Activated naive CD8-positive, alpha-beta T cell treated with anti-CD3 and anti-CD28 coated beads, Interleukin-2, amount 50 U/mL, for 24 hours (primary cell): ENCODE measurements at regions not wholly inside any gene's neighbourhood (a gene's known extent, or its start where the extent isn't known, plus 50 kb on each side); places are given as distances from the start of the nearest gene placed in this dataset.

ENCODE experiments used
- ATAC-seq: fragments of 150-1000 bp; cut with Tn5 transposase; one replicate; pipeline ENCODE4 v1.10.0; 2021
- DNase-seq: peaks from one replicate; pipeline ENCODE4 v3.0.0; 2021
- H3K27ac Mint-ChIP-seq: one replicate; pipeline ENCODE4 v1.8.0; 2021; ENCODE audit warnings: mild to moderate bottlenecking, mixed read lengths
- H3K27me3 Mint-ChIP-seq: one replicate; pipeline ENCODE4 v1.8.0; 2021; ENCODE audit warnings: mixed read lengths
- H3K36me3 Mint-ChIP-seq: one replicate; pipeline ENCODE4 v1.8.0; 2021; ENCODE audit warnings: low read depth, mixed read lengths
- H3K4me1 Mint-ChIP-seq: one replicate; pipeline ENCODE4 v1.8.0; 2021; ENCODE audit warnings: mixed read lengths
- H3K4me3 Mint-ChIP-seq: one replicate; pipeline ENCODE4 v1.8.0; 2021; ENCODE audit warnings: mild to moderate bottlenecking, moderate library complexity, mixed read lengths
- H3K9me3 Mint-ChIP-seq: one replicate; pipeline ENCODE4 v1.8.0; 2021; ENCODE audit warnings: mixed read lengths

DNA sequence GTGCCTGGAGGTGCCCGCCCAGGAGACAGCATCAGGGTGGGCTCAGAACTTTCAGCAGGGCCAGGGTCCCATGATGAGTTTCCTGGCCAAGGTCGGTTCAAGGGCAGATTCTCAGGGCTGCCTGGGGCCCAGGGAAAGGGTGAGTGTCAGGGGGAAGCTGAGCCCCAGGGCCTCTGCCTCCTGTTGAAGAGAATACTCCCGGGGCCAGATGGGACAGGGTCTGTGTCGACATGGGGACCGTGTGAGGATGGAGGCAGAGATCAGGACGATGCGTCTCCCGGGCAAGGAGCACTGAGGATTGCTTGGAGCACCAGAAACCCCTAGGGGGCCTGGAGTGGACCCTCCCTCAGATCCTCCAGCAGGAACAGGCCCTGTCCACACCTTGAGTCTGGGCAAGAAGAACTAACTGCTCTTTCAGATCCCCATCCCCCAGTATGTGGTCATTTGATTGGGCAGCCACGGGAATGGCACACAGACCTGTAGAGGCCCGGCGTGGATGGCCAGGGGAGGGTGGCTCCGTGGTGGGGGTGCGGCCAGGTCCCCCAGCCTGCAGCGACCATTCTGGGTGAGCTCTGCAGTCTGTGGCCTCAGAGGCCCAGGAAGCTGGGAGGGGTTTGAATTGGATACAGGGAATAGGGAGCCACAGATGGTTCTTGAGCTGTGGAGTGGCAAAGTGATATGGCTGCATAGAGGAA, 1078.7 kb downstream of the BRD1 start:
- Mint-ChIP-seq H3K9me3 (no peaks in the 10 kb centered on the region), H3K36me3 (no peaks in the 10 kb centered on the region), H3K4me1 (no peaks in the 10 kb centered on the region), H3K4me3 (no peak overlapping the region), H3K27ac (no peak overlapping the region), H3K27me3 (no peaks in the 10 kb centered on the region)
- DNase-seq (no peak), ATAC-seq (no peak)

DNA sequence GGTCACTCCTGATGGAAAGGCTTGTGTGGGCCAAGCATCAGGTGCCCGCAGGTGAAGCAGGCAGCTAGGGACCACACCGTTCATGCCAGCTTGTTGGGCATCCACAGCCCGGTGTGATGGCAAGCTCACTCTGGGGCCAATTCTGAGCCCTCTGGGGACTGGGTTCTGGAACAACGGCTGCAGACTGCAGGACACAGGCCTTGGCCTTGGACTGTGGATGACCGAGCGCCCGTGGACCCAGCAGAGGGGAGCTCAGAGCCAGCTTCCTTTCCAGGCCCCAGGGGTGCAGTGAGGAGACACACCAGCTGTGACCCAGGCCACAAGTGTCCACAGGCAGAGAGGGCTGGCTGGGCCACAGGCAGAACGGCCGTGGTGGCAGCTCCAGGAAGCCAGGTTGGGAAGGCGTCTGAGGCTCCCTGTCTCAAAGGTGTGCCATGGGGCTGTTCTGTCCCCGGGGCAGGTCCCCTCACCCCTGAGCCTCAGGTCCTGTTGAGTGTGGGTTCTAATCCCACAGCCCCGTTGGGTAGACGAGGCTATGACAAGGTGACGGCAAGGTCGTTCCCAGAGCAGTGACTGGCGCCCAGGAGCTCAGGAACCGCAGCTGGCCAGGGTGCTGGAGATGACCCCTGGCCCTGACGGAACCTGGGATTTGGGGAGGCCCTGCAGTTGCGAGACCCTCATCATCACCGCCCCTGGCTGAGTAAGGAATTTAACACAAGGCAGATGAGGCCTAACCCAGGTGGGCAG, 1079.4 kb downstream of the BRD1 start:
- Mint-ChIP-seq H3K27me3 (no peaks in the 10 kb centered on the region), H3K4me1 (no peaks in the 10 kb centered on the region), H3K4me3 (no peak overlapping the region), H3K36me3 (no peaks in the 10 kb centered on the region), H3K9me3 (no peaks in the 10 kb centered on the region), H3K27ac (no peak overlapping the region)
- DNase-seq (no peak), ATAC-seq (no peak)

DNA sequence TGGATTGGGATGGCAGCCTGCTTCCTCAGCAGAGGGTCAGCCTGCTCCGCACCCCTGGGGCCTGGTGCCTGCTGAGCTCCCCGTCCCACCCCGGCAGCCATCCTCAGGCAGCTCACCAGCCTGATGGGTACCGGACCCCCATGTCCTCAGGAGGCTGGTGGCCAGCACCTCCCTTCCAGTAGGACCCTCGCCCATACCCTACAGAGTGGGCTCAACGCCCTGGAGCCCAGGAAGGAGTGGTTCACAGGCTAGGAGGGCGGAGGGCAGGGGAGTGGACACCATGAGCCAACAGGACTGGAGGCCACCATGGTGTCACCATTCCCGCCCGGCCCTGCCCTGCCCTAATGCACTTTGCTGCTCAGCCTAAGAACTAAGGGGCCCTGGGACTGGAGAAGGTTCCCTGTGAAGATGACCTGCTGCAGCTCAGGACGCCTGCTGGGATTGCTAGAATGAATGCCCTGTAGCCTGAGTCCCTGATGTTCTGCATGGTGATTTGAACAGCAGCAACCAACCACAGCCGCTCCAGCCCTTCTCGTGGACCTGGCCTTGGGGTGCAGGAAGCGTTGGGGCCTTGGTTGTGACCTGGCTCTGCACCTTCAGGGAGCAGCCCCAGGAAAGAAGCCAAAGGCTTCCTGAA, 1080.8 kb downstream of the BRD1 start:
- DNase-seq (no peak), ATAC-seq (no peak)
- Mint-ChIP-seq H3K9me3 (no peaks in the 10 kb centered on the region), H3K4me3 (no peak overlapping the region), H3K27ac (no peak overlapping the region), H3K4me1 (no peaks in the 10 kb centered on the region), H3K36me3 (no peaks in the 10 kb centered on the region), H3K27me3 (no peaks in the 10 kb centered on the region)

DNA sequence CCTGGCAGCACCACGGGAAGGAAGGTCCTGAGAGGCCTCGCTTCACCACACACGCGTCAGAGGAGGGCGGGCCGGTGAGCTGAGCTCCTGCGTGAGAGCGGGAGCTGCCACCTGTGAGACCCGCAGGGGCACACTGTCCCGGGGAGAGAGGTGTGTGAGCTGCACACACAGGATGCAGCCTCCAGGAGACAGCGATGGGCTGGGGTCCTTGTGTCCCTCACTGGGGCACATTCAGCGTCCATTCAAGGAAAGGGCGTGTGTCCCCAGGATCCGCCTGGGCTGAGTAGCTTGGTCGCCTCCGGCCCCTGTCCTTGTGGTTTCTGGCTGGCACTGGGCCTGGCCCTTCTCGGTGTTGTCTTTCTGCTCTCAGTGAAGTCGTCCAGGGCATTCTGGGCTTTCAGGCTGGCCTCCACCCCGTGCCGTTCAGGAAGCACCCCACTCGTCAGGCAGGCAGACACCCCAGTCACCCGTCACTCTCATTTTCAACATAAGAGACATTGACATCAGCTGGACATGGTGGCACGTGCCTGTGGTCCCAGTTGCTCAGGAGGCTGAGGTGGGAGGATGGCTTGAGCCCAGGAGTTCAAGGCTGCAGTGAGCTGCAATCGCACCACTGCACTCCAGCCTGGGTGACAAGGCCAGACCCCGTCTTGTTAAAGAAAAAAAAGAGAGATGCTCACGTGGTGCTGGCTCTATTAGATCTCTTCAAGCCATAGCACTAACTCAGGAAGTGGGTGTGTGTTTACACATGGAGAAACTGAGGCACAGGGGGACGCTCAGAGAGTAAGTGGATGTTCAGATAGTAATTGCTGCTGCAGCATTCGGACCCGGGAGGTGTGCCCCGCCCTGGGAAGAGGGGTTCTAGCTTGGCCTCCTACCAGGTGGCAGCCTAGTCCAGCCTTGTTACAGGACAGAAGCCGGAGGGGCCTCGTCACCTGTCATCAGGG, 1081.6 kb downstream of the BRD1 start:
- H3K4me1 Mint-ChIP-seq, result no peaks in the 10 kb centered on the region
- no peaks in the 10 kb centered on the region for H3K9me3 Mint-ChIP-seq
- no peak for ATAC-seq
- no peaks in the 10 kb centered on the region for H3K27me3 Mint-ChIP-seq
- no peaks in the 10 kb centered on the region for H3K36me3 Mint-ChIP-seq
- H3K27ac Mint-ChIP-seq, result no peak overlapping the region
- DNase-seq, result no peak
- H3K4me3 Mint-ChIP-seq, result no peak overlapping the region

DNA sequence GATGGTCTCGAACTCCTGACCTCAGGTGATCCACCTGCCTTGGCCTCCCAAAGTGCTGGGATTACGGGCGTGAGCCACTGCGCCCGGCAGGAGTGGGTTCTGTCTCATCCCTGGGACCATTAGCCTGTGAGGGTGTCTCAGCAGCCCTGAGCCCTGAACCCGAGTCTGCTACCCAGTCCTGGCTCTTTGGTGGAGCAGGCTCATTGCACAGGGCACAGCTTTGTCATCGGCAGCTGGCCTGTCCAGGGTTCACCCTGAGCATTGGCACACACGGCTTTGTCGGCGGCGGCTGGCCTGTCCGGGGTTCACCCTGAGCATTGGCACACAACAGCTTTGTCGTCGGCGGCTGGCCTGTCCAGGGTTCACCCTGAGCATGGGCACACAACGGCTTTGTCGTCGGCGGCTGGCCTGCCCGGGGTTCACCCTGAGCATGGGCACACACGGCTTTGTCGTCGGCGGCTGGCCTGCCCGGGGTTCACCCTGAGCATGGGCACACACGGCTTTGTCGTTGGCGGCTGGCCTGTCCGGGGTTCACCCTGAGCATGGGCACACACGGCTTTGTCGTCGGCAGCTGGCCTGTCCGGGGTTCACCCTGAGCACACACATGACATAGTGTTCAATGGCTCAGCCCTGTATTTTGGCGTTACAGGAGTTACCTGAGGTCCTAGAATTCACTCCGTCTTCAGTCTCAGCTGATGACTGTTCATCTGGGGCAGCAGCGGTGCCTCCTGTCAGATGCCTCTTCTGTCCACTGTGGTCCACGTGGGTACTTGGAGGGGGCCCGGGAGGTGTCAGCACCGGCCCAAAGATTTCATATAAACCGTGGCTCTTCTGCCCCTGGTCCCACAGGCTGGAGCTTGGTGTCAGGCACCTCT, 1082.5 kb downstream of the BRD1 start:
- H3K4me3 Mint-ChIP-seq, result no peak overlapping the region
- H3K27ac Mint-ChIP-seq, result no peak overlapping the region
- DNase-seq, result no peak
- no peaks in the 10 kb centered on the region for H3K4me1 Mint-ChIP-seq
- H3K27me3 Mint-ChIP-seq, result no peaks in the 10 kb centered on the region
- no peaks in the 10 kb centered on the region for H3K9me3 Mint-ChIP-seq
- no peak for ATAC-seq
- no peaks in the 10 kb centered on the region for H3K36me3 Mint-ChIP-seq

DNA sequence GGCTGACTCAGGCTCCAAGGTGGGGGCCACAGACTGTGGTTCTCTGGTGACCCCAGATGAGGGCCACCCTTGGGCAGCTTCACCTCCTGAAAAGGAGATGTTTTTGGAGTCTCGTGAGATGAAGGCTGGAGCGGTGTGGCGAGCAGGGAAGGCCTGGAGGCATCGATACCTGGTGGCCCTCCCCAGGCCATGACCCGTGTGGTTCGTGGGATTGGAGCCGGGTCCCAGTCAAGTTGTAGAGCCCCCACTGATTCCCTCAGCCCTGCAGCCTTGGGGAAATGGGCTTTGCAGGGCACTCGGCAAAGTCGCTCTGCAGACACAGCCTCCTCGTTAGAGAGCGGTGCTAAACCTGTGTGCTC, 1083.4 kb downstream of the BRD1 start:
- no peak overlapping the region for H3K27ac Mint-ChIP-seq
- H3K4me3 Mint-ChIP-seq, result no peak overlapping the region
- no peaks in the 10 kb centered on the region for H3K27me3 Mint-ChIP-seq
- DNase-seq, result no peak
- no peaks in the 10 kb centered on the region for H3K36me3 Mint-ChIP-seq
- no peak for ATAC-seq
- no peaks in the 10 kb centered on the region for H3K9me3 Mint-ChIP-seq
- H3K4me1 Mint-ChIP-seq, result no peaks in the 10 kb centered on the region

DNA sequence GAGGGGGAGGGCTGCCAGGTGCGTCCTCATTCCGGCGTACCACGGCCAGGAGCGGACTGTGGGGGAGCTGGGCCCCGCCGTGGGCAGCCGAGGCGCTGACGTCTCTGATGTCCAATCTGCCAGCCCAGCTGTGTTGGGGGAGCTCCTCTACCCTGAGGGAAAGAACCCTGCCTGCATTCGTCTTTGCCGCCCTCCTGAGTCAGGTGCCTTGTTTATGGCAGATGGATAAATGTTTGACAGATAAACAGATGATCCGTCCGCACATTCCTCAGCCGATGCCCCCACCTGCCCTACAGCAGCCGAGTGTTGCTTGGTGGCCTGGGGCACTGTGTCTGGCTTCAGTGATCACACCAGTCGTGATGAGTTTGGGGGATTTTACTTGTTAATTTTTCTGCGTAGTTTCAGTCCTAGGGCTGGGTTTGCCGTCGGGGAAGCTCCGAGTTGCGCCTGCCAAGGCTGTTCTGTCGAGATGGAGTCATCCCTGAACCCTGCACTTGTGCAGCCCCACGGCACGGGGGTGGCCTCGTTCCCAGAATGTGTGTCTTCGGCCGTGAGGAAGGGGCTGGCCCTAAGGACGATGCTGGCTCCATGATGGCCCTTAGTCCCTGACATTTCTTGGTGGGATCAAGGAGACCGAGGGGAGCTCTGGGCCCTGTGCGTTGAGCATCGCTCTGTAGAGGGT, 1083.9 kb downstream of the BRD1 start:
- H3K4me1 Mint-ChIP-seq, result no peaks in the 10 kb centered on the region
- ATAC-seq, result no peak

DNA sequence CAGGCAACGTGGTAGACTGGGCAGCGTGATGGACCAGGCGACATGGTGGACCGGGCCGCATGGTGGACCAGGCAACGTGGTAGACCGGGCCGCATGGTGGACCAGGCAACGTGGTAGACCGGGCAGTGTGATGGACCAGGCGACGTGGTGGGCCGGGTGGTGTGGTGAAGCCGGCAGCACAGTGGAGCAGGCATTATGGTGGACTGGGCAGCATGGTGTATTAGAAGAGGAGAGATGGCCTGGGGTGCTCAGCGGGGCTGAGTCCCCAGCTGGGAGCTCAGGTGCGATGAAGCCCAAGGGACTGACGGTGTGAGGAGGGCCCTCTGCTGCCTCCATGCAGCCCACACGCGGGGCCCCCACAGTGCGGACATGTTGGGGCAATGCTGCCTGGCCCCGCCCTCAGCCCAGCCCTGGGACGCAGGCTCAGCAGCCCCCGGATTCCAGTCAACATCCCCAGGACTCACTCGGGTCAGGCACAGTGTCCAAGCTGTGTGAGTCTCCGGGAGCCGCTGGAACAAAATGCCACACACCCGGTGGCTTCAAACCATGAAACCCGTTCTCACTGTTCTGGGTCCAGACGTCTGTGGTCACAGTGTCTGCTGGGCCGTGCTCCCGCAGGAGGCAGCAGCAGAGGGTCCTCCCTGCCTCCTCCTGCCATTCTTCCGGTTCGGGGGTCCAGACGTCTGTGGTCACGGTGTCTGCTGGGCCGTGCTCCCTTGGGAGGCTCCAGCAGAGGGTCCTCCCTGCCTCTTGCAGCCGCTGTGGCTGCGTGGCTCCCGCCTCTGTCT, 1084.9 kb downstream of the BRD1 start:
- H3K27me3 Mint-ChIP-seq, result no peaks in the 10 kb centered on the region
- H3K4me1 Mint-ChIP-seq, result no peaks in the 10 kb centered on the region
- no peaks in the 10 kb centered on the region for H3K9me3 Mint-ChIP-seq
- H3K27ac Mint-ChIP-seq, result no peak overlapping the region
- no peaks in the 10 kb centered on the region for H3K36me3 Mint-ChIP-seq
- DNase-seq, result no peak
- H3K4me3 Mint-ChIP-seq, result no peak overlapping the region
- ATAC-seq, result no peak

More for the DNA sequence above, 1083.9 kb downstream of the BRD1 start:
- Mint-ChIP-seq H3K4me3 (no peak overlapping the region), H3K36me3 (no peaks in the 10 kb centered on the region), H3K9me3 (no peaks in the 10 kb centered on the region), H3K27ac (no peak overlapping the region), H3K27me3 (no peaks in the 10 kb centered on the region)
- no peak for DNase-seq

DNA sequence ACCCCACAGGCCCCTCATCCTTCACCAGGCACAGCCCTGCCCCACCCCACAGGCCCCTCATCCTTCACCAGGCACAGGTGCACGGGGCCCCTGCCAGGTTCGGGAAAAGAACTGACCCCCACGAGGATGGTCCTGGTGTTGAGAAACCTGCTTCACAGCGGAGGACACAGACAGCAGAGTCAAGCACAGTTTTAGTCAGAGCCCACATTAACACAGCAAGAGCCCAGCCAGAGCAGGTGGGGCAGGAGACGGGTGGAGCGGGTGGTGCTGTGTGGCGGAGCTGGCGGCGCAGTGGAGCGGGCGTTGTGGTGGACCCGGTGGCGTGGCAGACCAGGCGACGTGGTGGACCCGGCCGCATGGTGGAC, 1085.5 kb downstream of the BRD1 start:
- no peaks in the 10 kb centered on the region for H3K9me3 Mint-ChIP-seq
- no peak for ATAC-seq
- no peak for DNase-seq
- H3K4me1 Mint-ChIP-seq, result no peaks in the 10 kb centered on the region
- H3K27ac Mint-ChIP-seq, result no peak overlapping the region
- H3K27me3 Mint-ChIP-seq, result no peaks in the 10 kb centered on the region
- no peak overlapping the region for H3K4me3 Mint-ChIP-seq
- H3K36me3 Mint-ChIP-seq, result no peaks in the 10 kb centered on the region

DNA sequence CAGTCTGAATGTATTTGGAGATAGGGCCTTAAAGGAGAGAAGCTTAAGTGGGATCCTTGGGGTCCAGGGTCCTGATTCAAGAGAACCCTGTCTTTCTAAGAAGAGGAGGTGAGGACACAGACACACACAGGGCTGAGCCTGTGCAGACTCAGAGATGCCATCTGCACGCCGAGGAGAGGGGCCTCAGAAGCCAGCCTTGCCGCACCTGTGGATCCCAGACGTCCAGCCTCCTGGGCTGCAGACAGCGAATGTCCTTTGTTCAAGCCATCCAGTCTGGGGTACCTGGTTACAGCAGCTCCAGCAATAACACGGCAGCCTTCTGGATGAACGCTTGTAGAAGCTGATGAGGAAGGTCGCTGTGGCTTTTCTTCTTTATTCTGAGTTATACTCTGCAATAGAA, 1086.1 kb downstream of the BRD1 start:
- Mint-ChIP-seq H3K9me3 (no peaks in the 10 kb centered on the region), H3K4me3 (no peak overlapping the region), H3K36me3 (no peaks in the 10 kb centered on the region), H3K4me1 (no peaks in the 10 kb centered on the region), H3K27ac (no peak overlapping the region), H3K27me3 (no peaks in the 10 kb centered on the region)
- ATAC-seq (no peak), DNase-seq (no peak)

DNA sequence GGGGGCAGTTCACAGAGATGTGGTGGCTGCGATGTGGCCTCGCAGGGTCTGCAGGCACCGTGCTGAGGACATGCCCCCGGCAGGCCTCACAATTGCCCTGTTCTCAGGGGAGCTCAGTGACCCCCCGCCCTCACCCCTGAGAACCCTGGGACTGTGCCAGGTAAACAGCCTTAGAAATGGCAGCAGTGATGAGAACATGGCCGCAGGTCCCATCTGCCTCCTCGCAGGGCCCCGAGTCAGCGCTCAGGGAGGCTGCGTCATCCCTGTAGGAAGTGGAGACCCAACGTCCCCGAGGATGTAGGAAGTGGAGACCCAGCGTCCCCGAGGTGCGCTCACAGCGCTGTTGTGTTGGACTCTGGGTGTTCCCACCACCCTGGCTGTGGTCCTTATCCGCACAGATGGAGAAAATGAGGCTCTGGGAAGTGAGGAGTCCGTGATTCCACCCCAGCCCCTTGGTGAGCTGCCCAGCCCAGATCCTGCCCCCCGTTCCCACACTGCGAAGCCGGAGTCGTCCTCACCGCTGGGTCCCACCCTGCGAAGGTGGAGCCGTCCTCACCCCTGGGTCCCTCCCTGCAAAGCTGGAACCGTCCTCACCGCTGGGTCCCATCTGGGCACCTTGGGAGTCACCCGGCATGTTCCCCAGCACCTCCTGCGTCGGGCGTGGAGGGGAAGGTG, 1086.8 kb downstream of the BRD1 start:
- no peaks in the 10 kb centered on the region for H3K27me3 Mint-ChIP-seq
- H3K9me3 Mint-ChIP-seq, result no peaks in the 10 kb centered on the region
- H3K36me3 Mint-ChIP-seq, result no peaks in the 10 kb centered on the region
- no peak overlapping the region for H3K27ac Mint-ChIP-seq
- no peak overlapping the region for H3K4me3 Mint-ChIP-seq
- ATAC-seq (no peak), DNase-seq (no peak)
- no peaks in the 10 kb centered on the region for H3K4me1 Mint-ChIP-seq

DNA sequence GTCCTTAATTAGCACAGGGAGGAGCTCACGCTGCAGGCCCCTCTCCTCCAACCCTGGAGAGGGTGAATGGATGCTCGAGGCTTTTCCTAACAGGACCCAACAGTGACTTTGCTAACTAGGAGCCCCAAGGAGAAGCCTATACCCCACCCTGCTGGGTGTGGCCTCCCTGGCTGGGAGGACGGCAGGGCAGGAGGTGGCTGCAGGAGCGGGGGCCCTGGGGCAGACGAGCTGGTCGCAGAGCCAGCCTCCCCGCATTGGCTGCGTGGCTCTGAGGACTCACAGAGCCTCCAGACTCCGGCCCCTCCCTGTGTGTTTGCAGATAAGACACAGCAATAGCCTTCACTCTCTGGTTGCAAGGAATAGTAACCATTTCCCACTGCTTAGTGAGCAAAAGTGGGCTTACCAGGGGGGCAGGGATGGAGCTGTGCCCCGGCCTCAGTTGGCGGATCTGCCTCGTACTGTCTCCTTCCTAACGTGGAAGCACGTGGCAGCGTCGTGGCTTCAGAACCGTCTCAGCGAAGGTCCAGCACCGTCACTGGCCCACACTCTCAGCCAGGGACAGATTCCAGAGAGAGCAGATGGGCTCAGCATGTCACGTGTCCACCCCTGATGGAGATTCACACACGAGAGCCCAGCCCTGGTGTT, 1087.5 kb downstream of the BRD1 start:
- DNase-seq (no peak), ATAC-seq (no peak)
- no peaks in the 10 kb centered on the region for H3K36me3 Mint-ChIP-seq
- no peak overlapping the region for H3K4me3 Mint-ChIP-seq
- no peaks in the 10 kb centered on the region for H3K9me3 Mint-ChIP-seq
- H3K4me1 Mint-ChIP-seq, result no peaks in the 10 kb centered on the region
- no peak overlapping the region for H3K27ac Mint-ChIP-seq
- H3K27me3 Mint-ChIP-seq, result no peaks in the 10 kb centered on the region
